ENCODE measurements at regions not wholly inside any gene's neighbourhood (a gene's known extent, or its start where the extent isn't known, plus 50 kb on each side); places are given as distances from the start of the nearest gene placed in this dataset.
"Not testable (repeated sequence)": the region's sequence is repeated elsewhere in the genome, so short reads cannot be mapped to it uniquely, and the experiment has no call there.

GRCh38 chr1:10881046-10881445 lies 84.6 kb upstream of the CASZ1 start:
- Mint-ChIP-seq H3K36me3 (ENCODE audit: low read depth, unreplicated experiment) (no peaks in the 10 kb centered on the region), H3K9me3 (ENCODE audit: unreplicated experiment) (no peaks in the 10 kb centered on the region), H3K4me3 (ENCODE audit: unreplicated experiment) (no peak overlapping the region), H3K27ac (ENCODE audit: unreplicated experiment) (no peak overlapping the region), H3K27me3 (ENCODE audit: unreplicated experiment) (peaks cover 1% of the 10 kb centered on the region), H3K4me1 (ENCODE audit: unreplicated experiment) (no peaks in the 10 kb centered on the region)
- TF ChIP-seq, protein P1, sequence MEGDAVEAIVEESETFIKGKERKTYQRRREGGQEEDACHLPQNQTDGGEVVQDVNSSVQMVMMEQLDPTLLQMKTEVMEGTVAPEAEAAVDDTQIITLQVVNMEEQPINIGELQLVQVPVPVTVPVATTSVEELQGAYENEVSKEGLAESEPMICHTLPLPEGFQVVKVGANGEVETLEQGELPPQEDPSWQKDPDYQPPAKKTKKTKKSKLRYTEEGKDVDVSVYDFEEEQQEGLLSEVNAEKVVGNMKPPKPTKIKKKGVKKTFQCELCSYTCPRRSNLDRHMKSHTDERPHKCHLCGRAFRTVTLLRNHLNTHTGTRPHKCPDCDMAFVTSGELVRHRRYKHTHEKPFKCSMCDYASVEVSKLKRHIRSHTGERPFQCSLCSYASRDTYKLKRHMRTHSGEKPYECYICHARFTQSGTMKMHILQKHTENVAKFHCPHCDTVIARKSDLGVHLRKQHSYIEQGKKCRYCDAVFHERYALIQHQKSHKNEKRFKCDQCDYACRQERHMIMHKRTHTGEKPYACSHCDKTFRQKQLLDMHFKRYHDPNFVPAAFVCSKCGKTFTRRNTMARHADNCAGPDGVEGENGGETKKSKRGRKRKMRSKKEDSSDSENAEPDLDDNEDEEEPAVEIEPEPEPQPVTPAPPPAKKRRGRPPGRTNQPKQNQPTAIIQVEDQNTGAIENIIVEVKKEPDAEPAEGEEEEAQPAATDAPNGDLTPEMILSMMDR (IDR thresholded peaks at IDR 0.05; ENCODE audit: unreplicated experiment), result no peak
- no peak for DNase-seq (ENCODE audit: low spot score)

DNA sequence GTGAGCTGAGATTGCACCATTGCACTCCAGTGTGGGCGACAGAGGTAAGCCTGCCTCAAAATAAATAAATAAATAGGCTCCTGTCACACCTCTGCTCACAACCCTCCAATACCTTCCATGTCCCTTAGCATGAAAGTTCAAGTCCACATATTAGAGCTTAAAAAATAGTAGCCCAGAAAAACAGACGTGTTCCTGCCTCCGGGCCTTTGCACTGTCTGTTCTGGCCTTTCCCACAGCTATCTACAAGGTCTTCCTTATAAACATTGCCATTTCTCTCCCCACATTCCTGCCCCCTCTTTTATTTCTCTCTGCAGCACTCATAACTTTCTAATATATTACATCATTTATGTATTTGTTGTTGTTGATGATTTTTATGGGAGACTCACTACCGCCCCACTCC lies 85.6 kb upstream of the CASZ1 start:
- TF ChIP-seq, protein P1 (IDR thresholded peaks at IDR 0.05; ENCODE audit: unreplicated experiment), result no peak
- no peak for DNase-seq (ENCODE audit: low spot score)
- no peaks in the 10 kb centered on the region for H3K36me3 Mint-ChIP-seq (ENCODE audit: low read depth, unreplicated experiment)
- no peak overlapping the region for H3K27ac Mint-ChIP-seq (ENCODE audit: unreplicated experiment)
- no peaks in the 10 kb centered on the region for H3K4me1 Mint-ChIP-seq (ENCODE audit: unreplicated experiment)
- H3K9me3 Mint-ChIP-seq (ENCODE audit: unreplicated experiment), result no peaks in the 10 kb centered on the region
- H3K4me3 Mint-ChIP-seq (ENCODE audit: unreplicated experiment), result no peak overlapping the region
- peaks cover under 1% of the 10 kb centered on the region for H3K27me3 Mint-ChIP-seq (ENCODE audit: unreplicated experiment)

DNA sequence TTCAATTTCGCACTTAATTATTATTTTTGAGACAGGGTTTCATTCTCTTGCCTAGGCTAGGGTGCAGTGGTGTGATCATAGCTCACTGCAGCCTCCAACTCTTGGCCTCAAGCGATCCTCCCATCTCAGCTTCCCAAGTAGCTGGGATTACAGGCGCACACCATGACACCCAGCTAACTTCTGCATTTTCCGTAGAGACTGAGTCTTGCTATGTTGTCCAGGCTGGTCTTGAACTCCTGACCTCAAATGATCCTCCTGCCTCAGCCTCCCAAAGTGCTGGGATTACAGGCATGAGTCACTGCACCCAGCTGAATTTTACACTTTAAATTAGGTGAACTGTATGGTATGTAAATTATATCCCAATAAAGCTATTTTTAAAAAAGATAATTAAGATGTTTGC lies 90.6 kb upstream of the CASZ1 start:
- H3K36me3 Mint-ChIP-seq (ENCODE audit: low read depth, unreplicated experiment); DNase-seq (ENCODE audit: low spot score); H3K4me3 Mint-ChIP-seq (ENCODE audit: unreplicated experiment); H3K9me3 Mint-ChIP-seq (ENCODE audit: unreplicated experiment); H3K27ac Mint-ChIP-seq (ENCODE audit: unreplicated experiment): not testable (repeated sequence)
- Mint-ChIP-seq H3K4me1 (ENCODE audit: unreplicated experiment) (peaks cover 10% of the 10 kb centered on the region), H3K27me3 (ENCODE audit: unreplicated experiment) (peaks cover 12% of the 10 kb centered on the region)

DNA sequence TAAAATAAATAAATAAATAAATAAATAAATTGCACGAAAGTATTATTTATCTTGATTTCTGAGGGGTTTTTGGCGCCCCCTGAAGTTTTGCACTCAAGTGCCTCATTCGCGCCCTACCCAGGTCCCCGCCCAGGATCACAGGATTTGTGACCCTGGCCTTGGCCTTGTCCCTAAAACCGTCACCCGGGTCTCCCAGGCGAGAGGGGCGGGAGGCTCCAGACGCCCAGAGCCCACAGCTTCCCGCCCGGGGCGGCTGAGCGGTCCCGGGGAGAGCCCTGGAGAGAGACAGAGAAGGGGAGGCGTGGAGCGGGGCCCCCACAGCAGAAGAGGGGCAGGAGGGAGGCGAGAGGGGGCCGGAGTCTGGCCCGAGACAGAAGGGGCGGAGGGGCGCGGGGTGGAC lies 91.8 kb upstream of the CASZ1 start:
- Mint-ChIP-seq H3K27ac (ENCODE audit: unreplicated experiment) (no peak overlapping the region), H3K27me3 (ENCODE audit: unreplicated experiment) (peaks cover 14% of the 10 kb centered on the region), H3K9me3 (ENCODE audit: unreplicated experiment) (no peaks in the 10 kb centered on the region), H3K4me3 (ENCODE audit: unreplicated experiment) (no peak overlapping the region), H3K4me1 (ENCODE audit: unreplicated experiment) (peaks cover 10% of the 10 kb centered on the region), H3K36me3 (ENCODE audit: low read depth, unreplicated experiment) (no peaks in the 10 kb centered on the region)
- peak; percentile 25 for DNase-seq (ENCODE audit: low spot score)
- TF ChIP-seq, protein P1 (IDR thresholded peaks at IDR 0.05; ENCODE audit: unreplicated experiment), result peak; percentile 18

DNA sequence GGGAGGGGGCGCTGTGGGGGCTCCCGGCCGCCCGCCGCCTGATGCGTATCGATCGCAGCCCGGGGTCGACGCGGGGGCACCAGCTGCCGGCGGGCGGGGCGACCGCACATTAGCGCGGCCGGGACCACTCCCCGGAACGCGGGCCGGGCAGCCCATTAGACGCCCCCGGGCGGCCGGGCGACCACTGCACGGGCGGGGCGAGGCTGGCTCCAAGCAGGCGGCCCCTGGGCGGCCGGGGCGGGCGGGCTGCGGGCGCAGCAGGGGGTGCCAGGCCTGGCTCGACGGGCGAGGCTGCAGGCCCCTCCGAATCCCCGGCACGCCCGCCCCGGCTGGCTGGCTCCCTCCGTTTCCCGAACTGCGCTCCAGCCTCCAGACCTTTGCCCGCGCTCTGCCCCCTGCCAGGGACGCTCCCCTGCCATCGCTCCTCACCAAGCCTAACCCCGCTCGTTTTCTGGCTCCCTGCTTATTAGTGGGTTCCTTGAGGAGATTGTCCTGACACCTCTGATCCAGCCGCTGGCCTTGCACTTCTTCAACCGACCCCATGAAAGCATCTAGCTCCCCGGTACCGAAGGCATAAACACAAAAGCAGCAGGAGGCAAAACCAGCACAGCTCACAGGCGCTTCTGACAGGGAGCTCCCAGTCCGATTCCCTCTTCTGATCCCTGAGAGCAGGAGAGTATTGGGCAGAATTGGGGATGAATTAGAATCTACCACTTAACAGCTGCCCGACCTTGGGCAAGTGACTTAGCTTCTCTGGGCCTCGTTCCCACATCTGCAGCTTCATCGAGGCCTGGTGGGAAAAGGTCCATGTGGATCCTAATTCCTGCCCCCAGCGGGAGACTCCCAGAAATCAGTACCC lies 92.6 kb upstream of the CASZ1 start:
- H3K4me1 Mint-ChIP-seq (ENCODE audit: unreplicated experiment), result peaks cover 10% of the 10 kb centered on the region
- no peaks in the 10 kb centered on the region for H3K9me3 Mint-ChIP-seq (ENCODE audit: unreplicated experiment)
- H3K27ac Mint-ChIP-seq (ENCODE audit: unreplicated experiment), result no peak overlapping the region
- H3K27me3 Mint-ChIP-seq (ENCODE audit: unreplicated experiment), result peaks cover 14% of the 10 kb centered on the region
- H3K36me3 Mint-ChIP-seq (ENCODE audit: low read depth, unreplicated experiment), result no peaks in the 10 kb centered on the region
- DNase-seq (ENCODE audit: low spot score), result no peak
- TF ChIP-seq, protein P1 (IDR thresholded peaks at IDR 0.05; ENCODE audit: unreplicated experiment), result no peak
- peak overlapping the region; percentile 70 for H3K4me3 Mint-ChIP-seq (ENCODE audit: unreplicated experiment)

All from endothelial cell (in vitro differentiated cells).